Astrocyte of the spinal cord (primary cell): ENCODE measurements at regions not wholly inside any gene's neighbourhood (a gene's known extent, or its start where the extent isn't known, plus 50 kb on each side); places are given as distances from the start of the nearest gene placed in this dataset.

Experiments used
- DNase-seq: peaks from one replicate; pipeline ENCODE4 v3.0.0; 2011; ENCODE audit warnings: low read depth, low spot score
- H3K4me3 ChIP-seq: 2 replicates; pipeline ENCODE4 v1.5.1; 2011; ENCODE audit warnings: low read depth, mild to moderate bottlenecking, low read length, moderate library complexity
- CTCF ChIP-seq: IDR thresholded peaks from 2 replicates; pipeline ENCODE4 v1.5.1; 2012; ENCODE audit warnings: low read depth, mild to moderate bottlenecking, low read length, inconsistent platforms
- in situ Hi-C: cut with HindIII; loops from 2 replicates; pipeline ENCODE4 v1.10.0; 2017; ENCODE audit warnings: low sequenced_read_pairs

GRCh38 chr12:41943671-41944070 is 201.0 kb downstream of the GXYLT1 start:
- H3K4me3 ChIP-seq, result no peak overlapping the region
- TF ChIP-seq CTCF, result no peak
- no peak for DNase-seq
- in situ Hi-C loops, result no loop called here

- in situ Hi-C loops, result no loop called here
- DNase-seq, result no peak
- H3K4me3 ChIP-seq, result no peak overlapping the region
- TF ChIP-seq CTCF, result no peak
Observed at GRCh38 chr12:41942354-41942753, 202.3 kb downstream of the GXYLT1 start.

- in situ Hi-C loops, result no loop called here
- no peak for DNase-seq
- no peak for TF ChIP-seq CTCF
Observed at GRCh38 chr12:41941079-41941478, 203.6 kb downstream of the GXYLT1 start.

GRCh38 chr12:41940571-41940970 is 204.1 kb downstream of the GXYLT1 start:
- no peak overlapping the region for H3K4me3 ChIP-seq
- in situ Hi-C loops, result no loop called here
- TF ChIP-seq CTCF, result no peak
- DNase-seq, result no peak

More at GRCh38 chr12:41941079-41941478, 203.6 kb downstream of the GXYLT1 start:
- no peak overlapping the region for H3K4me3 ChIP-seq

GRCh38 chr12:41936333-41936732 is 208.3 kb downstream of the GXYLT1 start:
- in situ Hi-C loops, result no loop called here
- TF ChIP-seq CTCF, result no peak
- no peak overlapping the region for H3K4me3 ChIP-seq
- no peak for DNase-seq

- no peak overlapping the region for H3K4me3 ChIP-seq
- in situ Hi-C loops, result no loop called here
- TF ChIP-seq CTCF, result no peak
- DNase-seq, result no peak
Observed at GRCh38 chr12:41935911-41936310, 208.8 kb downstream of the GXYLT1 start.

GRCh38 chr12:41932470-41932991 is 212.1 kb downstream of the GXYLT1 start:
- in situ Hi-C loops, result no loop called here
- TF ChIP-seq CTCF, result no peak
- DNase-seq, result peak; percentile 33
- H3K4me3 ChIP-seq, result peak overlapping the region; percentile 45
